Upper lobe of left lung (tissue), 4 donors: ENCODE measurements at regions not wholly inside any gene's neighbourhood (a gene's known extent, or its start where the extent isn't known, plus 50 kb on each side); places are given as distances from the start of the nearest gene placed in this dataset.

Experiments
- EP300 ChIP-seq, 4 donors: sonication (generic); formaldehyde crosslinking; IDR thresholded peaks; one replicate each; pipeline ENCODE4 v1.5.1; 2017; ENCODE audit warnings: antibody characterized with exemption in 4 of 4, control low read depth in 2 of 4
- POLR2A ChIP-seq, 4 donors: fragments of 450-650 bp; IDR thresholded peaks; one replicate each; pipeline ENCODE4 v1.5.1; 2016 to 2017; ENCODE audit warnings: antibody characterized with exemption in 4 of 4, mild to moderate bottlenecking in 2 of 4
- POLR2AphosphoS5 ChIP-seq, 2 donors: sonication (generic); formaldehyde crosslinking; IDR thresholded peaks; one replicate each; pipeline ENCODE4 v1.5.1; 2017; ENCODE audit warnings: antibody characterized with exemption in 2 of 2
- TF ChIP-seq, protein P1 (sequence below), 6 experiments: fragments of 450-650 bp in 4 of 6; fragments of 200-600 bp in 2 of 6; sonication (generic) in 2 of 6; IDR thresholded peaks; one replicate each; pipeline ENCODE4 v1.5.1; 2016 to 2019; ENCODE audit warnings: antibody characterized with exemption in 6 of 6

- TF ChIP-seq, protein P1, sequence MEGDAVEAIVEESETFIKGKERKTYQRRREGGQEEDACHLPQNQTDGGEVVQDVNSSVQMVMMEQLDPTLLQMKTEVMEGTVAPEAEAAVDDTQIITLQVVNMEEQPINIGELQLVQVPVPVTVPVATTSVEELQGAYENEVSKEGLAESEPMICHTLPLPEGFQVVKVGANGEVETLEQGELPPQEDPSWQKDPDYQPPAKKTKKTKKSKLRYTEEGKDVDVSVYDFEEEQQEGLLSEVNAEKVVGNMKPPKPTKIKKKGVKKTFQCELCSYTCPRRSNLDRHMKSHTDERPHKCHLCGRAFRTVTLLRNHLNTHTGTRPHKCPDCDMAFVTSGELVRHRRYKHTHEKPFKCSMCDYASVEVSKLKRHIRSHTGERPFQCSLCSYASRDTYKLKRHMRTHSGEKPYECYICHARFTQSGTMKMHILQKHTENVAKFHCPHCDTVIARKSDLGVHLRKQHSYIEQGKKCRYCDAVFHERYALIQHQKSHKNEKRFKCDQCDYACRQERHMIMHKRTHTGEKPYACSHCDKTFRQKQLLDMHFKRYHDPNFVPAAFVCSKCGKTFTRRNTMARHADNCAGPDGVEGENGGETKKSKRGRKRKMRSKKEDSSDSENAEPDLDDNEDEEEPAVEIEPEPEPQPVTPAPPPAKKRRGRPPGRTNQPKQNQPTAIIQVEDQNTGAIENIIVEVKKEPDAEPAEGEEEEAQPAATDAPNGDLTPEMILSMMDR (IDR thresholded peaks at IDR 0.05) = no peak
- TF ChIP-seq EP300 (IDR thresholded peaks at IDR 0.05) (no peak), POLR2A (IDR thresholded peaks at IDR 0.05) (no peak), POLR2AphosphoS5 (IDR thresholded peaks at IDR 0.05) (no peak)
Measured at GRCh38 chr14:28151926-28152325, 614.7 kb upstream of the FOXG1 start.
